GM21786 (cell line): ENCODE measurements at regions not wholly inside any gene's neighbourhood (a gene's known extent, or its start where the extent isn't known, plus 50 kb on each side); places are given as distances from the start of the nearest gene placed in this dataset.

Source experiments
- ATAC-seq: cut with Tn5 transposase; IDR thresholded peaks from one replicate; pipeline ENCODE4 v1.9.1; 2021; ENCODE audit not compliant: unreplicated experiment

GRCh38 chr6:22804620-22805261 lies 235.4 kb downstream of the HDGFL1 start:
- ATAC-seq: no peak

- no peak for ATAC-seq
Observed at GRCh38 chr6:22807261-22807660, 237.9 kb downstream of the HDGFL1 start.

- ATAC-seq: no peak
Observed at GRCh38 chr6:22807818-22808217, 238.5 kb downstream of the HDGFL1 start.

GRCh38 chr6:22808466-22808865 lies 239.1 kb downstream of the HDGFL1 start:
- ATAC-seq: no peak

GRCh38 chr6:22809370-22809769 lies 240.0 kb downstream of the HDGFL1 start:
- no peak for ATAC-seq

- ATAC-seq: no peak
Observed at GRCh38 chr6:22819209-22819608, 249.8 kb downstream of the HDGFL1 start.

GRCh38 chr6:22821664-22822320 lies 252.4 kb downstream of the HDGFL1 start:
- ATAC-seq: no peak

GRCh38 chr6:22825210-22825609 lies 255.8 kb downstream of the HDGFL1 start:
- ATAC-seq: no peak

GRCh38 chr6:22826961-22827360 lies 257.6 kb downstream of the HDGFL1 start:
- ATAC-seq: no peak

- no peak for ATAC-seq
Observed at GRCh38 chr6:22827760-22828159, 258.4 kb downstream of the HDGFL1 start.

- no peak for ATAC-seq
Observed at GRCh38 chr6:22828179-22829062, 259.1 kb downstream of the HDGFL1 start.

GRCh38 chr6:22829070-22829469 lies 259.7 kb downstream of the HDGFL1 start:
- ATAC-seq: no peak

GRCh38 chr6:22830463-22830862 lies 261.1 kb downstream of the HDGFL1 start:
- no peak for ATAC-seq

- ATAC-seq: no peak
Observed at GRCh38 chr6:22833191-22833590, 263.8 kb downstream of the HDGFL1 start.

GRCh38 chr6:22838345-22838744 lies 269.0 kb downstream of the HDGFL1 start:
- ATAC-seq: no peak

GRCh38 chr6:22845467-22845866 lies 276.1 kb downstream of the HDGFL1 start:
- no peak for ATAC-seq

GRCh38 chr6:22848121-22848520 lies 278.8 kb downstream of the HDGFL1 start:
- no peak for ATAC-seq

GRCh38 chr6:22849921-22850320 lies 280.6 kb downstream of the HDGFL1 start:
- no peak for ATAC-seq

- no peak for ATAC-seq
Observed at GRCh38 chr6:22852101-22852500, 282.7 kb downstream of the HDGFL1 start.

GRCh38 chr6:22873513-22874136 lies 304.3 kb downstream of the HDGFL1 start:
- ATAC-seq: no peak

- no peak for ATAC-seq
Observed at GRCh38 chr6:22875845-22876244, 306.5 kb downstream of the HDGFL1 start.
